M059J (cell line): ENCODE measurements at regions not wholly inside any gene's neighbourhood (a gene's known extent, or its start where the extent isn't known, plus 50 kb on each side); places are given as distances from the start of the nearest gene placed in this dataset.

ENCODE experiments used
- DNase-seq: peaks from one replicate; pipeline ENCODE4 v3.0.0-alpha.2; 2012; ENCODE audit warnings: low read depth

GRCh38 chr4:143082701-143083100 lies 102.0 kb upstream of the USP38 start:
- no peak for DNase-seq

GRCh38 chr4:143083756-143084472 lies 100.8 kb upstream of the USP38 start:
- DNase-seq: no peak

- peak; percentile 3 for DNase-seq
These were observed 100.2 kb upstream of the USP38 start for GRCh38 chr4:143084566-143084965.

- no peak for DNase-seq
These were observed 99.5 kb upstream of the USP38 start for GRCh38 chr4:143085224-143085623.

- DNase-seq: no peak
These were observed 99.1 kb upstream of the USP38 start for GRCh38 chr4:143085659-143086058.

- no peak for DNase-seq
These were observed 95.4 kb upstream of the USP38 start for GRCh38 chr4:143089291-143089690.

- DNase-seq: no peak
These were observed 94.9 kb upstream of the USP38 start for GRCh38 chr4:143089847-143090246.

GRCh38 chr4:143091862-143092261 lies 92.9 kb upstream of the USP38 start:
- DNase-seq: no peak

- no peak for DNase-seq
These were observed 89.3 kb upstream of the USP38 start for GRCh38 chr4:143095447-143095846.

GRCh38 chr4:143097751-143098150 lies 87.0 kb upstream of the USP38 start:
- no peak for DNase-seq

GRCh38 chr4:143099693-143100092 lies 85.0 kb upstream of the USP38 start:
- DNase-seq: no peak

GRCh38 chr4:143109376-143109775 lies 75.3 kb upstream of the USP38 start:
- no peak for DNase-seq

GRCh38 chr4:143118663-143119062 lies 66.1 kb upstream of the USP38 start:
- DNase-seq: no peak

- no peak for DNase-seq
These were observed 57.1 kb upstream of the USP38 start for GRCh38 chr4:143127621-143128020.

- DNase-seq: no peak
These were observed 50.7 kb upstream of the USP38 start for GRCh38 chr4:143133977-143134376.
